HepG2 (cell line): ENCODE measurements at regions not wholly inside any gene's neighbourhood (a gene's known extent, or its start where the extent isn't known, plus 50 kb on each side); places are given as distances from the start of the nearest gene placed in this dataset.

ENCODE experiments used
- NFRKB ChIP-seq: fragments of 450-650 bp; IDR thresholded peaks from 2 replicates; pipeline ENCODE4 v1.6.1; 2017
- TF ChIP-seq, protein P1 (sequence below): sonication (generic); formaldehyde crosslinking; IDR thresholded peaks from 2 replicates; pipeline ENCODE4 v1.5.0; 2020; ENCODE audit warnings: mild to moderate bottlenecking, missing genetic modification reagents, moderate library complexity
- TF ChIP-seq, protein P2 (sequence below): sonication (generic); formaldehyde crosslinking; IDR thresholded peaks from 2 replicates; pipeline ENCODE4 v1.4.0; 2020; ENCODE audit warnings: low read depth, mild to moderate bottlenecking, missing genetic modification reagents

DNA sequence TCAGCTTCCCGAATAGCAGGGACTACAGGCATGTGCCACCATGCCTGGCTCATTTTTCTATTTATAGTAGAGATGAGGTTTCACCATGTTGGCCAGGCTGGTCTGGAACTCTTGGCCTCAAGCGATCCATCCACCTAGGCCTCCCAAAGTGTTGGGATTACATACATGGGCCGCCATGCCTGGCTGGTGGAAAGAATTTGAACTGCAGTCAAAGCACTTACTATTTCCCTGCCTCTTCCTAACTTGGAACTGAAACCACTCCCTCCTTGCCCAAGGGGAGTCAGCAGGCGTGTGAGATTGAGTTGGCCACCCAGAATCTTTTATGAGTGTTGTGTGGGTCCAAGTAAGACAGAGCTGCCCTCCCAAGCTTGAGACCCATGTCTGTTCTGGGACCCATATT lies 86.1 kb upstream of the PTPN3 start:
- TF ChIP-seq, protein P1, sequence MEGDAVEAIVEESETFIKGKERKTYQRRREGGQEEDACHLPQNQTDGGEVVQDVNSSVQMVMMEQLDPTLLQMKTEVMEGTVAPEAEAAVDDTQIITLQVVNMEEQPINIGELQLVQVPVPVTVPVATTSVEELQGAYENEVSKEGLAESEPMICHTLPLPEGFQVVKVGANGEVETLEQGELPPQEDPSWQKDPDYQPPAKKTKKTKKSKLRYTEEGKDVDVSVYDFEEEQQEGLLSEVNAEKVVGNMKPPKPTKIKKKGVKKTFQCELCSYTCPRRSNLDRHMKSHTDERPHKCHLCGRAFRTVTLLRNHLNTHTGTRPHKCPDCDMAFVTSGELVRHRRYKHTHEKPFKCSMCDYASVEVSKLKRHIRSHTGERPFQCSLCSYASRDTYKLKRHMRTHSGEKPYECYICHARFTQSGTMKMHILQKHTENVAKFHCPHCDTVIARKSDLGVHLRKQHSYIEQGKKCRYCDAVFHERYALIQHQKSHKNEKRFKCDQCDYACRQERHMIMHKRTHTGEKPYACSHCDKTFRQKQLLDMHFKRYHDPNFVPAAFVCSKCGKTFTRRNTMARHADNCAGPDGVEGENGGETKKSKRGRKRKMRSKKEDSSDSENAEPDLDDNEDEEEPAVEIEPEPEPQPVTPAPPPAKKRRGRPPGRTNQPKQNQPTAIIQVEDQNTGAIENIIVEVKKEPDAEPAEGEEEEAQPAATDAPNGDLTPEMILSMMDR (CRISPR knock-in tag): no peak
- TF ChIP-seq, protein P2, sequence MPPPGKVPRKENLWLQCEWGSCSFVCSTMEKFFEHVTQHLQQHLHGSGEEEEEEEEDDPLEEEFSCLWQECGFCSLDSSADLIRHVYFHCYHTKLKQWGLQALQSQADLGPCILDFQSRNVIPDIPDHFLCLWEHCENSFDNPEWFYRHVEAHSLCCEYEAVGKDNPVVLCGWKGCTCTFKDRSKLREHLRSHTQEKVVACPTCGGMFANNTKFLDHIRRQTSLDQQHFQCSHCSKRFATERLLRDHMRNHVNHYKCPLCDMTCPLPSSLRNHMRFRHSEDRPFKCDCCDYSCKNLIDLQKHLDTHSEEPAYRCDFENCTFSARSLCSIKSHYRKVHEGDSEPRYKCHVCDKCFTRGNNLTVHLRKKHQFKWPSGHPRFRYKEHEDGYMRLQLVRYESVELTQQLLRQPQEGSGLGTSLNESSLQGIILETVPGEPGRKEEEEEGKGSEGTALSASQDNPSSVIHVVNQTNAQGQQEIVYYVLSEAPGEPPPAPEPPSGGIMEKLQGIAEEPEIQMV (CRISPR knock-in tag): no peak
- no peak for TF ChIP-seq NFRKB
